HepG2 (cell line): ENCODE measurements at regions not wholly inside any gene's neighbourhood (a gene's known extent, or its start where the extent isn't known, plus 50 kb on each side); places are given as distances from the start of the nearest gene placed in this dataset.

Experiments
- ARID2 ChIP-seq: sonication (generic); formaldehyde crosslinking; IDR thresholded peaks from 2 replicates; pipeline ENCODE4 v1.8.1; 2022; ENCODE audit warnings: mild to moderate bottlenecking, missing genetic modification reagents, borderline replicate concordance
- CC2D1A ChIP-seq: sonication (generic); formaldehyde crosslinking; IDR thresholded peaks from 2 replicates; pipeline ENCODE4 v1.8.1; 2023; ENCODE audit warnings: mild to moderate bottlenecking, missing genetic modification reagents
- EHMT2 ChIP-seq: fragments of 200-600 bp; sonication (generic); IDR thresholded peaks from 2 replicates; pipeline ENCODE4 v1.7.0; 2017; ENCODE audit warnings: antibody characterized with exemption, low read depth, low read length, borderline replicate concordance
- FOXP1 ChIP-seq, 2 experiments: fragments of 450-650 bp in 1 of 2; IDR thresholded peaks; 2 replicates each; pipeline ENCODE4 v1.6.1; 2017 to 2018; ENCODE audit warnings: antibody characterized with exemption in 1 of 2
- MYC ChIP-seq: sonication (generic); formaldehyde crosslinking; IDR thresholded peaks from 2 replicates; pipeline ENCODE4 v1.9.0; 2021; ENCODE audit warnings: missing genetic modification reagents, borderline replicate concordance
- POLR2AphosphoS2 ChIP-seq: IDR thresholded peaks from 2 replicates; pipeline ENCODE4 v1.6.1; 2011; ENCODE audit warnings: low read depth, low read length, improper control_type of control experiment
- SP1 ChIP-seq, 2 experiments: fragments of 450-650 bp in 1 of 2; sonication (generic) in 1 of 2; formaldehyde crosslinking in 1 of 2; IDR thresholded peaks; 2 replicates each; pipeline versions ENCODE4 v1.4.0 to v1.6.1; 2016 to 2020; ENCODE audit warnings: missing genetic modification reagents in 1 of 2
- SUZ12 ChIP-seq: fragments of 150-350 bp; IDR thresholded peaks from 2 replicates; pipeline ENCODE4 v1.6.1; 2014; ENCODE audit warnings: low read depth, low read length
- ZFP36L1 ChIP-seq: sonication (generic); formaldehyde crosslinking; IDR thresholded peaks from 2 replicates; pipeline ENCODE4 v1.8.0; 2022; ENCODE audit warnings: mild to moderate bottlenecking, missing genetic modification reagents, moderate library complexity
- ZFP36L2 ChIP-seq: sonication (generic); formaldehyde crosslinking; IDR thresholded peaks from 2 replicates; pipeline ENCODE4 v1.4.0; 2020; ENCODE audit warnings: missing genetic modification reagents
- ZKSCAN1 ChIP-seq: fragments of 150-350 bp; IDR thresholded peaks from 2 replicates; pipeline ENCODE4 v1.6.1; 2014; ENCODE audit warnings: low read length
- ZNF704 ChIP-seq: sonication (generic); formaldehyde crosslinking; IDR thresholded peaks from 2 replicates; pipeline ENCODE4 v1.8.1; 2023; ENCODE audit warnings: mild to moderate bottlenecking, inconsistent platforms, moderate library complexity, missing genetic modification reagents, borderline replicate concordance
- TF ChIP-seq, protein P1 (sequence below): sonication (generic); formaldehyde crosslinking; IDR thresholded peaks from 2 replicates; pipeline ENCODE4 v1.5.1; 2020; ENCODE audit warnings: missing genetic modification reagents, mild to moderate bottlenecking, borderline replicate concordance

- TF ChIP-seq, protein P1, sequence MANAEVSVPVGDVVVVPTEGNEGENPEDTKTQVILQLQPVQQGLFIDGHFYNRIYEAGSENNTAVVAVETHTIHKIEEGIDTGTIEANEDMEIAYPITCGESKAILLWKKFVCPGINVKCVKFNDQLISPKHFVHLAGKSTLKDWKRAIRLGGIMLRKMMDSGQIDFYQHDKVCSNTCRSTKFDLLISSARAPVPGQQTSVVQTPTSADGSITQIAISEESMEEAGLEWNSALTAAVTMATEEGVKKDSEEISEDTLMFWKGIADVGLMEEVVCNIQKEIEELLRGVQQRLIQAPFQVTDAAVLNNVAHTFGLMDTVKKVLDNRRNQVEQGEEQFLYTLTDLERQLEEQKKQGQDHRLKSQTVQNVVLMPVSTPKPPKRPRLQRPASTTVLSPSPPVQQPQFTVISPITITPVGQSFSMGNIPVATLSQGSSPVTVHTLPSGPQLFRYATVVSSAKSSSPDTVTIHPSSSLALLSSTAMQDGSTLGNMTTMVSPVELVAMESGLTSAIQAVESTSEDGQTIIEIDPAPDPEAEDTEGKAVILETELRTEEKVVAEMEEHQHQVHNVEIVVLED (CRISPR knock-in tag), result no peak
- TF ChIP-seq SP1 (IDR thresholded peaks at IDR 0.05), result no peak
- TF ChIP-seq SP1 (CRISPR knock-in tag; IDR thresholded peaks at IDR 0.05), result no peak
- no peak for TF ChIP-seq SUZ12
- TF ChIP-seq FOXP1 (IDR thresholded peaks at IDR 0.05), result no peak
- no peak for TF ChIP-seq FOXP1 (CRISPR knock-in tag; IDR thresholded peaks at IDR 0.05)
- TF ChIP-seq ZNF704 (CRISPR knock-in tag), result no peak
- TF ChIP-seq MYC, result no peak
- TF ChIP-seq EHMT2, result no peak
- TF ChIP-seq CC2D1A, result no peak
- TF ChIP-seq POLR2AphosphoS2, result no peak
- TF ChIP-seq ZFP36L2 (CRISPR knock-in tag), result no peak
- no peak for TF ChIP-seq ZFP36L1
- TF ChIP-seq ZKSCAN1, result no peak
- TF ChIP-seq ARID2 (CRISPR knock-in tag), result no peak
Measured at GRCh38 chr1:83769594-83770318, 229.2 kb downstream of the TTLL7 start (continued).
